Endothelial cell (in vitro differentiated cells): ENCODE measurements at regions not wholly inside any gene's neighbourhood (a gene's known extent, or its start where the extent isn't known, plus 50 kb on each side); places are given as distances from the start of the nearest gene placed in this dataset.

Experiments used
- DNase-seq: peaks from one replicate; pipeline ENCODE4 v3.0.0; 2021; ENCODE audit warnings: low spot score
- H3K27ac Mint-ChIP-seq: one replicate; pipeline ENCODE4 v1.8.0; 2021; ENCODE audit warnings: mixed read lengths, inconsistent platforms; ENCODE audit not compliant: unreplicated experiment
- H3K27me3 Mint-ChIP-seq: one replicate; pipeline ENCODE4 v1.8.0; 2021; ENCODE audit warnings: mild to moderate bottlenecking, moderate library complexity, mixed read lengths, inconsistent platforms; ENCODE audit not compliant: unreplicated experiment
- H3K36me3 Mint-ChIP-seq: one replicate; pipeline ENCODE4 v1.8.0; 2021; ENCODE audit warnings: mild to moderate bottlenecking, low read depth, mixed read lengths, inconsistent platforms; ENCODE audit not compliant: unreplicated experiment
- H3K4me1 Mint-ChIP-seq: one replicate; pipeline ENCODE4 v1.8.0; 2021; ENCODE audit warnings: mild to moderate bottlenecking, mixed read lengths, inconsistent platforms; ENCODE audit not compliant: unreplicated experiment
- H3K4me3 Mint-ChIP-seq: one replicate; pipeline ENCODE4 v1.8.0; 2021; ENCODE audit warnings: mild to moderate bottlenecking, mixed read lengths, inconsistent platforms; ENCODE audit not compliant: unreplicated experiment
- H3K9me3 Mint-ChIP-seq: one replicate; pipeline ENCODE4 v1.8.0; 2021; ENCODE audit warnings: mixed read lengths, inconsistent platforms; ENCODE audit not compliant: unreplicated experiment
- CTCF ChIP-seq: fragments of 200-600 bp; sonication (generic); IDR thresholded peaks from one replicate; pipeline ENCODE4 v1.5.0; 2021; ENCODE audit warnings: antibody characterized with exemption; ENCODE audit not compliant: unreplicated experiment

GRCh38 chr4:129738175-129738574 is 642.2 kb downstream of the C4orf33 start:
- H3K4me3 Mint-ChIP-seq: no peak overlapping the region
- no peak for DNase-seq
- H3K4me1 Mint-ChIP-seq: no peaks in the 10 kb centered on the region
- no peaks in the 10 kb centered on the region for H3K36me3 Mint-ChIP-seq
- no peaks in the 10 kb centered on the region for H3K9me3 Mint-ChIP-seq
- TF ChIP-seq CTCF: no peak
- H3K27me3 Mint-ChIP-seq: no peaks in the 10 kb centered on the region
- no peak overlapping the region for H3K27ac Mint-ChIP-seq

- peaks cover 2% of the 10 kb centered on the region for H3K27me3 Mint-ChIP-seq
- H3K27ac Mint-ChIP-seq: no peak overlapping the region
- no peaks in the 10 kb centered on the region for H3K36me3 Mint-ChIP-seq
- DNase-seq: no peak
- no peak for TF ChIP-seq CTCF
- no peak overlapping the region for H3K4me3 Mint-ChIP-seq
- H3K4me1 Mint-ChIP-seq: no peaks in the 10 kb centered on the region
- no peaks in the 10 kb centered on the region for H3K9me3 Mint-ChIP-seq
Measured at GRCh38 chr4:129747756-129748155, 651.8 kb downstream of the C4orf33 start.

GRCh38 chr4:129748991-129749390 is 653.0 kb downstream of the C4orf33 start:
- no peak for DNase-seq
- Mint-ChIP-seq H3K4me3 (no peak overlapping the region), H3K27ac (no peak overlapping the region), H3K36me3 (no peaks in the 10 kb centered on the region), H3K27me3 (peaks cover 2% of the 10 kb centered on the region), H3K9me3 (no peaks in the 10 kb centered on the region), H3K4me1 (no peaks in the 10 kb centered on the region)
- TF ChIP-seq CTCF: no peak

GRCh38 chr4:129751646-129752045 is 655.7 kb downstream of the C4orf33 start:
- DNase-seq: no peak
- H3K36me3 Mint-ChIP-seq: no peaks in the 10 kb centered on the region
- H3K27ac Mint-ChIP-seq: no peak overlapping the region
- H3K4me1 Mint-ChIP-seq: no peaks in the 10 kb centered on the region
- H3K27me3 Mint-ChIP-seq: peaks cover 2% of the 10 kb centered on the region
- no peaks in the 10 kb centered on the region for H3K9me3 Mint-ChIP-seq
- no peak for TF ChIP-seq CTCF
- no peak overlapping the region for H3K4me3 Mint-ChIP-seq

GRCh38 chr4:129783596-129783995 is 687.6 kb downstream of the C4orf33 start:
- H3K27me3 Mint-ChIP-seq: no peaks in the 10 kb centered on the region
- no peak overlapping the region for H3K4me3 Mint-ChIP-seq
- H3K27ac Mint-ChIP-seq: no peak overlapping the region
- no peaks in the 10 kb centered on the region for H3K9me3 Mint-ChIP-seq
- no peak for DNase-seq
- no peaks in the 10 kb centered on the region for H3K36me3 Mint-ChIP-seq
- H3K4me1 Mint-ChIP-seq: no peaks in the 10 kb centered on the region
- no peak for TF ChIP-seq CTCF
